ENCODE measurements at regions not wholly inside any gene's neighbourhood (a gene's known extent, or its start where the extent isn't known, plus 50 kb on each side); places are given as distances from the start of the nearest gene placed in this dataset.

DNA sequence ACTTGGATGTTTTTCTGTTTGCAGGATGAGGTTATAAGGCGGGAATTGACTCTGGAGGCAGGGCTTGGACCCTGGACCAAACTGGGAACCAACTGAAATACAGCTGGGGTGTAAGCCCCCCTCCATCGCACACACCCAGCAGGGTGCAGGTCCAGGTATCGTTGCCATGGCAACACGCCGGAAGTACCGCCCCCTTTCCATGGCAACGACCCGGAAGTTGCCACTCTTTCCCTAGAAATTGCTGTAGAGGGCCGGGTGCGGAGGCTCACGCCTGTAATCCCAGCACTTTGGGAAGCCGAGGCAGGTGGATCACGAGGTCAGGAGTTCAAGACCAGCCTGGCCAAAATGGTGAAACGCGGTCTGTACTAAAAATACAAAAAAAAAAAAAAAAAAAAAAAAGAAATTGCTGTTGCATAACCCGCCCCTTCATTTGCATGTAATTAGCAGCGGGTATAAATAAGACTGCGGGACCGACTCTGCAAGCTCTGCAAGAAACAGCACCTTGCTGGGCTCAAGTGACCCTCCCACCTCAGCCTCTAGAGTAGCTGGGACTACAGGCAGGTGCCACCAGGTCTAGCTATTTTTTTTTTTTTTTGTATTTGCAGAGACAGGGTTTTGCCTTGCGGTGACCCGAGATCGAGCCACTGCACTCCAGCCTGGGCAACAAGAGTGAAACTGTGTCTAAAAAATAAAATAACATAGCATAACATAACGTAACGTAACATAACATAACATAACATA is 139.6 kb downstream of the CRLF2 start:
- no peak overlapping the region for H4K91ac ChIP-seq (ENCODE audit: insufficient read depth, low read depth, low read length)
- POLR2A ChIA-PET (ENCODE audit: unreplicated experiment) = no interaction called here
- in situ Hi-C loops (cut with MboI; ENCODE audit: low sequenced_read_pairs) = no loop called here

More for the DNA sequence above, 139.6 kb downstream of the CRLF2 start:
- no TSS peak for BruUV-seq (replicated peaks)
- H3K27me3 ChIP-seq (ENCODE audit: control insufficient read depth, insufficient read depth, low read length) = no peaks in the 10 kb centered on the region
- H3K9me3 ChIP-seq (ENCODE audit: control insufficient read depth, insufficient read depth, low read length) = peaks cover 11% of the 10 kb centered on the region
- no peaks in the 10 kb centered on the region for H4K20me1 ChIP-seq (ENCODE audit: insufficient read depth, low read length)
- H3K9ac ChIP-seq (ENCODE audit: low read depth, low read length) = no peak overlapping the region
- TF ChIP-seq, protein P1, sequence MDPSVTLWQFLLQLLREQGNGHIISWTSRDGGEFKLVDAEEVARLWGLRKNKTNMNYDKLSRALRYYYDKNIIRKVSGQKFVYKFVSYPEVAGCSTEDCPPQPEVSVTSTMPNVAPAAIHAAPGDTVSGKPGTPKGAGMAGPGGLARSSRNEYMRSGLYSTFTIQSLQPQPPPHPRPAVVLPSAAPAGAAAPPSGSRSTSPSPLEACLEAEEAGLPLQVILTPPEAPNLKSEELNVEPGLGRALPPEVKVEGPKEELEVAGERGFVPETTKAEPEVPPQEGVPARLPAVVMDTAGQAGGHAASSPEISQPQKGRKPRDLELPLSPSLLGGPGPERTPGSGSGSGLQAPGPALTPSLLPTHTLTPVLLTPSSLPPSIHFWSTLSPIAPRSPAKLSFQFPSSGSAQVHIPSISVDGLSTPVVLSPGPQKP (IDR thresholded peaks at IDR 0.05; ENCODE audit: borderline replicate concordance, low read depth, low read length) = no peak
- TF ChIP-seq FOS (IDR thresholded peaks at IDR 0.05; ENCODE audit: low read depth, low read length) = no peak
- no peak for TF ChIP-seq RCOR1 (IDR thresholded peaks at IDR 0.05; ENCODE audit: insufficient replicate concordance, low read length)
- no peak for TF ChIP-seq NFE2L2 (IDR thresholded peaks at IDR 0.05; ENCODE audit: low read depth, low read length)
- TF ChIP-seq RAD21 (IDR thresholded peaks at IDR 0.05; ENCODE audit: low read length) = no peak
- TF ChIP-seq BHLHE40 (IDR thresholded peaks at IDR 0.05; ENCODE audit: low read depth, low read length) = no peak
- no peak for TF ChIP-seq POLR2A (IDR thresholded peaks at IDR 0.05; ENCODE audit: low read depth, low read length)
- no peak for TF ChIP-seq MXI1 (IDR thresholded peaks at IDR 0.05; ENCODE audit: borderline replicate concordance, low read depth, low read length)
- no peak for TF ChIP-seq CHD1 (IDR thresholded peaks at IDR 0.05; ENCODE audit: low read depth, low read length)
- H3K56ac ChIP-seq (ENCODE audit: extremely low read depth, insufficient read depth, low read length) = no peak overlapping the region
- dilution Hi-C loops (cut with HindIII; ENCODE audit: low sequenced_read_pairs, unreplicated experiment) = no loop called here
- H3K27ac ChIP-seq (ENCODE audit: insufficient read depth, low read length) = no peak overlapping the region
- no peak overlapping the region for H3K4ac ChIP-seq (ENCODE audit: low read depth, low read length)
- H2BK20ac ChIP-seq (ENCODE audit: low read depth, low read length) = no peak overlapping the region
- no peak overlapping the region for H2BK120ac ChIP-seq (ENCODE audit: low read depth, low read length)
- no peak overlapping the region for H2AK9ac ChIP-seq (replicated peaks; ENCODE audit: low read depth, low read length, poor library complexity)
- H4K5ac ChIP-seq (ENCODE audit: low read depth, low read length) = no peak overlapping the region
- H2AK5ac ChIP-seq (ENCODE audit: low read depth, low read length) = no peak overlapping the region
- no peak overlapping the region for H2BK15ac ChIP-seq (ENCODE audit: low read depth, low read length)
- no peaks in the 10 kb centered on the region for H3K4me1 ChIP-seq (ENCODE audit: control insufficient read depth, insufficient read depth, low read length)
- no peak overlapping the region for H2AFZ ChIP-seq (replicated peaks; ENCODE audit: low read length, poor library complexity)
- no peak overlapping the region for H3K23ac ChIP-seq (ENCODE audit: low read depth, low read length)
- no peak overlapping the region for H3K4me3 ChIP-seq (ENCODE audit: insufficient read depth, low read depth, low read length)
- CTCF ChIA-PET = no interaction called here
- no peaks in the 10 kb centered on the region for H3K9me1 ChIP-seq (ENCODE audit: insufficient read depth, low read length)
- DNase-seq (no peak), ATAC-seq (ENCODE audit: low read depth) (no peak)
- 78% methylated on average over 8 of the region's 24 CpGs; no CpG with 5 or more reads in 1 of the 2 experiments for WGBS, 2 experiments (ENCODE audit: extremely low coverage in 2 of 2, insufficient read length in 1 of 2)
- H3K79me1 ChIP-seq (ENCODE audit: low read depth in 1 of 2, low read length in 2 of 2) = no peaks in the 10 kb centered on the region
- H3K14ac ChIP-seq (replicated peaks; ENCODE audit: low read depth, low read length) = no peak overlapping the region
- no peaks in the 10 kb centered on the region for H3K36me3 ChIP-seq (ENCODE audit: control insufficient read depth, insufficient read depth, low read length)
- no peak overlapping the region for H3K18ac ChIP-seq (ENCODE audit: low read depth, low read length)
- H3K4me2 ChIP-seq (ENCODE audit: low read depth, low read length) = no peak overlapping the region
- no peak overlapping the region for H4K8ac ChIP-seq (ENCODE audit: low read depth in 2 of 2, low read length in 2 of 2)
- H2BK5ac ChIP-seq (ENCODE audit: low read depth, low read length, poor library complexity, severe bottlenecking) = no peak overlapping the region
- intact Hi-C loops (cut with micrococcal nuclease) = no loop called here
